ENCODE measurements at regions not wholly inside any gene's neighbourhood (a gene's known extent, or its start where the extent isn't known, plus 50 kb on each side); places are given as distances from the start of the nearest gene placed in this dataset.

- POLR2A ChIA-PET: no interaction called here
These were observed 179.7 kb downstream of the RBFOX3 start for GRCh38 chr17:79431175-79431574.

GRCh38 chr17:79429864-79430494, 180.9 kb downstream of the RBFOX3 start:
- ChIA-PET POLR2A (no interaction called here), CTCF (no interaction called here)

More at GRCh38 chr17:79431175-79431574, 179.7 kb downstream of the RBFOX3 start:
- CTCF ChIA-PET: no interaction called here

GRCh38 chr17:79428988-79429387, 181.9 kb downstream of the RBFOX3 start:
- CTCF ChIA-PET: no interaction called here
- POLR2A ChIA-PET: no interaction called here

DNA sequence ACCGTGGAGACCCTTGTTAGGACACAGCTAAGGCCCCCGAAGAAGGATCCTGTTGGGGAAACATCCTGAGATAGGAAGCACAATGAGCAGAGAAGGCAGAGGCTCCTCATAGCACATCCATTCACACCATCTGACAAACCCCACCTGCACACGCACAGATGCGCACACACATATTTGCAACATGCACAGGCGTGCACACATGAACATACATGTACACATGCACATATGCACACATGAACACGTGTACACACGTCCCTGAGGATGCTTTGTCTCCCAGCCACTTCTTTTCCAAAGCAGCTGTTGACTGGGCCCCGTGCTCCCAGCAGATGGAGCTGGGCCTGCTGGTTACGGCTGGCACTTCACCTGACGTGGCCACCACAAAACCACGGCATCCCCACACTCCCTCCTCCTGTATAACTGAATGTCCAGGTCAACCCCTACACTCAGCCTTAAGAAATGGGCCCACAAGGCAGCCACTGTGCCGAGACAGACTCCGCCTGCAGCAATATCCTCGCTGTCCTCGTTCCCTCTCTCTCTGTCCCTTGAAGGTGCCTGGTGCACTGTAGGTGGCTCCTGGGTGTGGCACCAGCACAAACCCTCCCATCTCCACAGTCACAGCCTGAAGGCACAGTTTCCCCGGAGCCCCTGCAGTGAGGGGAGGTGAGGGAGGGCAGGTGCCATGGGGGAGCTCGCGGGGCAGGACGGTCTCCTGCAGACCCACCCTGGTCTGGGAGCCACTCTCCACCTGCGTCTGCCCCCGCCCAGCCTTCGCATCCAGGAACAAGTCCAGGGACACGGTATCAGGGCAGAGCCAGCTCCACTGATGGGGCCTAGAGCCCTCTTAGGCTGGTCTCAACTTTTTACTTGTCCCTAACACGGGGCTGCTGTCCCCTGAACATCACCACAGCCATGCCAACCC, 183.0 kb downstream of the RBFOX3 start:
- POLR2A ChIA-PET: no interaction called here
- CTCF ChIA-PET: no interaction called here

DNA sequence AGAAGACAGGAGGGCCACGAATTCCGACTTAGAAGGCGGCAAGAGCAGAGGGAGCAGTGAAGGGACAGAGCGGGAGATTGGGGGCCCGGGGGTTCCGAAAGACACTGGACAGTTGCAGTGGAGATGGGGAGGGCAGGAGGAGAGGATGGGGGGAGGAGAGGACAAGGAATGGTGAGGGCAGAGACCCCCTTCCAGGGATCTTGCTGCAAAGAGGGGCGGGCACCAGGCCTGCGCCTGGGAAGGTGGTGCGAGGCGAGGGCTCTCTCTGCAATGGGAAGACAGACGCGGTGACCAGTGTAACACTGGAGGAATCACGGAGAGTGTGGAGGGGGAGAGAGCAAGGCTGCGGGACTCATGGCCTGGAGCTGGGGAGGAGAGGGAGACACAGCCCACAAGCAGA, 185.2 kb downstream of the RBFOX3 start:
- POLR2A ChIA-PET: no interaction called here
- CTCF ChIA-PET: no interaction called here

DNA sequence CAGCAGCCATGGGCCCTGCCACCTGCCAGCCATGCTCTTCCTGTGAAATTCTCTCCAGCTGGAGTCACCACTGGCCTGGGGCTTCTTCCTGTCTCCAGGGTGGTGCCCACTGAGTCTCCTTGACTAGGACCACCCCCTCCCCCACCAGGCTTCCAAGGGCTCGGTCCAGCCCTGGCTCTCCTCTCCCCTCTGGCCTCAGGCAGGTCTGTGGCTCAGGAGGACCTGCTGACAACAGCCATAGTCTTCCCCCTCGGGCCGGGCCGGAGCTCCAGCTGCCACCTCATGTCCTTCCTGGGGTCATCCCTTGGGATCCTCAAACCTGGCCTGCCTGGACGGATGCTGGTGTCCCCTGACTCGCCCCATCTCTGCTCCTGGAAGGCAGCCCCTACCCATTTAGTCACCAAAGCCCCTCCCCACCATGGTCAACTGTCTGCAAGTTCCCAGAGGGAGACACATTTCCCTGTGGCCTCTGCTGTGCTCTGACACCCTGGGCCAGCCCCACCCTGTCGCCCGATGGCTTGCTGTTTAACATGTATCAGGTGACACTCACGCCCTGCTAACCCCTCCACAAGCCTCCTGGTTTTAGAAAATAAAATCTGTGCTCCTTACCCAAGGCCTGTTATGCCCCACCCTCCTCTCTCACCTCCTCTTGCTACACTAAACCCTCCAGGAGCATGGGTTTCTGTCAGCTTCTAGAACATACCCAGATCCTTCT, 186.2 kb downstream of the RBFOX3 start:
- ChIA-PET CTCF (no interaction called here), POLR2A (no interaction called here)

DNA sequence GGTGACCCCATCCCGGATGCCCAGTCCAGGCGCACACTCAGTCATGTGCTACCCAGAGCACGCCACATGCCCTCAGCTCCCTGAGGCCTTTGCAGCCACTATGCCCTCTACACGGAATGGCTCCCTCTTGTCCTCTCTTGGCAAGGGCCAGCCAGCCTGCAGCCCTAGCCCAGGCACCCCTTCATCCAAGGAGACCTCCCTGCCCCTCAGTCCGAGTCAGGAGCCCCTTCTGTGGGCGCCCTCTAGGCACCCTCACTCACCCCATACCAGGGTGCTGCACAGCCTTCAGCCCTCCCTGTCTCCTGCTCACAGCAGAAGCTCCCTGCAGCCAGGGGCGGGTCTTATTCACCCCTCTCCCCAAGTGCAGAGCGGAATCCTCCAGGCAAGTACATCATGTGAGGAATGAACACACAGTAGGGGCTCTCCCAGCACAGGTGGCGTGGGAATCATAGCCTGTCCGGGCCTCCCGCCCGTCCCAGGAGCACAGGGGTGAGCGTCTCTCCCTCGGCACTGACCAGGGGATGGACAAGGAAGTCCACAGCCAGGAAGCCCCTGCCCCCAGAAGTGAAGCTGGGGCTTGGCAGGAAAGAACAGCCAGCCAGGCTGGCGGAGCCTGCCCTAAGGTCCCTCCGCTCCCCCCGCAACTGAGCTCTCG, 186.9 kb downstream of the RBFOX3 start:
- ChIA-PET CTCF (no interaction called here), POLR2A (no interaction called here)

GRCh38 chr17:79422236-79422635, 188.6 kb downstream of the RBFOX3 start:
- CTCF ChIA-PET: no interaction called here
- POLR2A ChIA-PET: no interaction called here

- ChIA-PET CTCF (no interaction called here), POLR2A (no interaction called here)
These were observed 190.3 kb downstream of the RBFOX3 start for GRCh38 chr17:79420318-79421243.

DNA sequence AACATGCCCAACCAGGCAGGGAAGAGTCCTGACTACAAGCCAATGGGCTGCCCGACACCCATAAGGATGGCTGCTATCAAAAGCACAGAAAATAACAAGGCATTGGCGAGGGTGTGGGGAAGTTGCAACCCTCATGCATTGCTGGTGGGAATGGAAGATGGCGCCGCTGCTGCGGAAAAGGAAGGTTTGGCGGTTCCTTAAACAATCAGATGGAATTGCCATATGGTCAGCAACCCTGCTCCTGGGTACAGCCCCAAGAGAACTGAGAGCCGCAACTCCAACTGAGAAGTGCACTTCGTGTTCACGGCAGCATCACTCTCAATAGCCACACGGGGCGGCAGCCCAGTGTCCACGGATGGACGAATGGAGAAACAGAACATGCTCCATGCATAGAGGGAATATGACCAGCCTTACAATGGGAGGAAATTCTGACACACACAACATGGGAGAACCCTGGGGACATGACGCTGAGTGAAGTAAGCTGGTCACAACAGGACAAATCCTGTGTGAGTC, 193.3 kb downstream of the RBFOX3 start:
- CTCF ChIA-PET: no interaction called here
- POLR2A ChIA-PET: no interaction called here

- CTCF ChIA-PET: no interaction called here
These were observed 194.9 kb downstream of the RBFOX3 start for GRCh38 chr17:79415909-79416308.

GRCh38 chr17:79415365-79415764, 195.5 kb downstream of the RBFOX3 start:
- ChIA-PET CTCF (no interaction called here), POLR2A (no interaction called here)

More at GRCh38 chr17:79415909-79416308, 194.9 kb downstream of the RBFOX3 start:
- POLR2A ChIA-PET: no interaction called here

GRCh38 chr17:79414793-79415211, 196.0 kb downstream of the RBFOX3 start:
- POLR2A ChIA-PET: no interaction called here
- CTCF ChIA-PET: no interaction called here

GRCh38 chr17:79414063-79414792, 196.6 kb downstream of the RBFOX3 start:
- ChIA-PET POLR2A (no interaction called here), CTCF (no interaction called here)

GRCh38 chr17:79413611-79414010, 197.2 kb downstream of the RBFOX3 start:
- CTCF ChIA-PET: no interaction called here

DNA sequence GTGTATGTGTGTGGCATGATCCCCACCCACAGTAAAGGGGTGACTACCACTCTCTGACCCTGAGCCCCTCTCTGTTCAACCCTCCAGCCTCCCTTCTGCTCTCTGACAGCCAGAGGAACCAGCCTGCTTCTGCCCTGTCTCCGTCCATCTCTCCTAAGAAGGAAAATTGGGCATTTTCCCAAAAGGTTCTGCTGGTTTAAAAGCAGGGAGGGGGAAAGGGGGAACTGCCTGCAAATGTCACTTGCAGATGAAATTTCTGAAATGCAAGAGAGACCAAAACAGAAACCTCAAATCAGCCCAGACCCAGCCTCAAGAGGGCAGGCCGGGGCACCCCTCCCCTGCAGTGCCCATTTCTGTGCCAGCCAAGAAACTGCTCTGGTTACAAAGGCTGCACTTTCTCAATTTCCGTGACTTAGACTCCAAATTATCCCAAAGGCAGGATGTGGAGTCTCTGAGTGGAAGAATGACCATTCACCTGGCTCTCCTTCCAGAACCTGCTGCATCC, 197.9 kb downstream of the RBFOX3 start:
- CTCF ChIA-PET: no interaction called here
- POLR2A ChIA-PET: no interaction called here

More at GRCh38 chr17:79413611-79414010, 197.2 kb downstream of the RBFOX3 start:
- POLR2A ChIA-PET: no interaction called here

GRCh38 chr17:79412110-79412509, 198.7 kb downstream of the RBFOX3 start:
- CTCF ChIA-PET: no interaction called here
- POLR2A ChIA-PET: no interaction called here

GRCh38 chr17:79411419-79411818, 199.4 kb downstream of the RBFOX3 start:
- ChIA-PET POLR2A (no interaction called here), CTCF (no interaction called here)

Data from activated CD8-positive, alpha-beta memory T cell treated with anti-CD3 and anti-CD28 coated beads for 36 hours (primary cell).